HG03460 (cell line): ENCODE measurements at regions not wholly inside any gene's neighbourhood (a gene's known extent, or its start where the extent isn't known, plus 50 kb on each side); places are given as distances from the start of the nearest gene placed in this dataset.

Source experiments
- ATAC-seq: cut with Tn5 transposase; IDR thresholded peaks from one replicate; pipeline ENCODE4 v1.9.1; 2021; ENCODE audit not compliant: unreplicated experiment

DNA sequence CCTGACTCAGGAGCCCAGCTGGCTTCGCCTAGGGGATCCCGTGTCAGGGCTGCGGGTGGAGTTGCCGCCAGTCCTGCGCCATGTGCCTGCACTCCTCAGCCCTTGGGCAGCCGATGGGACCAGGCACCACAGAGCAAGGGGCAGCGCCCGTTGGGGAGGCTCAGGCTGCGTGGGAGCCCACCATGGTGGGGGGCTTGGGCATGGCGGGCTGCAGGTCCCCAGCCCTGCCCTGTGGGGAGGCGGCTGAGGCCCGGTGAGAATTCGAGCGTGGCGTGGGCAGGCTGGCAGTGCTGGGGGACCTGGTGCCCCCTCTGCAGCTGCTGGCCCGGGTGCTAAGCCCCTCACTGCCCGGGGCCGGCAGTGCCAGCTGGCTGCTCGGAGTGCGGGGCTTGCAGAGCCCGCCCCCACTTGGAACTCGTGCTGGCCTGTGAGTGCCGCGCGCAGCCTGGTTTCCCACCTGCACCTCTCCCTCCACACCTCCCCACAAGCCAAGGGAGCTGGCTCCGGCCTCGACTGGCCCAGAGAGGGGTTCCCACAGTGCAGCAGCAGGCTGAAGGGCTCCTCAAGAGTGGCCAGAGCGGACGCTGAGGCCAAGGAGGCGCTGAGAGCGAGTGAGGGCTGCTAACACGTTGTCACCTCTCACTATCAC is 135.1 kb upstream of the SEL1L start:
- ATAC-seq, result no peak

- no peak for ATAC-seq
These were observed 135.7 kb upstream of the SEL1L start for GRCh38 chr14:81669308-81669707.

- ATAC-seq, result no peak
These were observed 140.3 kb upstream of the SEL1L start for GRCh38 chr14:81673930-81674329.

DNA sequence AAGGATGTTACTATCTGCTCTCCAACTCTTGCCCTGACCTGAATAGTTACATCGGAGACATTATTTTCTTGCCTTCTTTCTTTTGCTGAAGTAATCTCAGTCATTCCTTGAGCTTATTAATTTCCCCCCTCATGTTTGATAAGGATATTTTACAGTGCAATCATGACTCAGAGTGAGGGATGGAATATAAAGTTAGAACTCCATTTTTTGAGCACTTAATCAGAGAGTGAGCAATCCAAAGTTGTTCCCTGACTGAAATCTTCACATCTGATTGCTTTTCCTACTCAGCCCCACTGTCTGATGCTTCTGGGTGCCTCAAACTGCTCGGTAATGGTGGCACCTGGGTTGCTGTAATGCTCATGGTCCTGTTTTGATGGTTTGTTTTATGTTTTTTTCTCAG is 142.7 kb upstream of the SEL1L start:
- no peak for ATAC-seq

DNA sequence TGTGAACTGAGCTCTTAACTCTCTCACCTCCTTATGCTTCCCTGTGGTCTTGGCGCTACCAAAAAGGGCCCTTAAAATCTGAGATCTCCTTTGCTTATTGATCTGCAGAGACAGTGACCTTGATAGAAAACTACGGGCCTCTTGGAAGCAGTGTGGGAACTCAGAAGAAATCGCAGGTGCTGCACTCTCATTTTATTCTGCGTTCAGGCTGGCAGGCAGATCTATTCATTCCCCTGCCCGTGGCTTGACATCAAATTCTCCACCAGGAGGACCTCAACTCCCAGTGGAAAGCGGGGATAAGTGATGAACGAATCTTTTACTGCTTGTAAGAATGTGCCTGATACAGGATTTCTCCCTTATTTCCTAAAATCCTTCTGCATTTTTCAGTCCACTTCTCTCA is 143.2 kb upstream of the SEL1L start:
- ATAC-seq, result no peak

- ATAC-seq, result no peak
These were observed 144.1 kb upstream of the SEL1L start for GRCh38 chr14:81677736-81678135.

GRCh38 chr14:81679226-81679625 is 145.6 kb upstream of the SEL1L start:
- ATAC-seq, result no peak

DNA sequence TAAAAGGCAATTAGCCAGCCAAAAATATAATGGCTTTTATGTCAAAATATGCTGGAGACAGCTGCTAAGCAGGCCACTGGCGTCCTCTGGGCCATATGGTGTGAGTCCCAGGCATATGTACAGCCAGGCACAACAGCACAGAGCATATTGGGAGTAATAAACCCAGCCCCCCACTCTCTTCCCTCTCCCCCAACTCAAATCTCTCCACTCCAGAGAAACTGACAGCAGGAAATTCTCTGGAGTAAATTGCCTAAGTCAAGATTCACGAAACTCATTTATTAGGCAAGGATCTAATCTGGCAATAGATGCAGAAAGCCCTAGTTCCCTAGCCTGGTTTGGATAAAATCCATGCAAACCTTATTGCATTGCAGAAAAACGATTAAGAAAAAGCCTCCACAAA is 147.9 kb upstream of the SEL1L start:
- ATAC-seq, result no peak

DNA sequence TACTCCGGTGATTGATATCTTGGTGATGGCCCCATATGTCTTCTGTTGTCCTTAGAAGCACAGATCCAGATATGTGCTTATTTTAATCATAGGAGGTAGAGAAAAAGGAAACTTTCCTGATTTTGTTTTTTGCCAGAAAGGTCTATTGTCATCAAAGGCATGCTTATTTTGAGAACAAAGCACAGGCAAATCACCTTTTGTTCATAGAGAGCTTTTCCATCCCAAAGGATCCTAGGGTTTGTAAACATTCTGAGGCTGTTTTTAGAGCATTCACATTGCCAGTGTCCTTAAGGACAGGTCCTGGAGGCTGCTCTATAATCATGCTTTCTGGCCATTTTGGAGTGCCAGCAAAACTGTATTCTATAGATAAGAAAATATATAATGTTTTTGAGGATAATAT is 148.5 kb upstream of the SEL1L start:
- no peak for ATAC-seq

GRCh38 chr14:81682701-81683100 is 149.0 kb upstream of the SEL1L start:
- no peak for ATAC-seq

- ATAC-seq, result no peak
These were observed 151.0 kb upstream of the SEL1L start for GRCh38 chr14:81684696-81685095.

DNA sequence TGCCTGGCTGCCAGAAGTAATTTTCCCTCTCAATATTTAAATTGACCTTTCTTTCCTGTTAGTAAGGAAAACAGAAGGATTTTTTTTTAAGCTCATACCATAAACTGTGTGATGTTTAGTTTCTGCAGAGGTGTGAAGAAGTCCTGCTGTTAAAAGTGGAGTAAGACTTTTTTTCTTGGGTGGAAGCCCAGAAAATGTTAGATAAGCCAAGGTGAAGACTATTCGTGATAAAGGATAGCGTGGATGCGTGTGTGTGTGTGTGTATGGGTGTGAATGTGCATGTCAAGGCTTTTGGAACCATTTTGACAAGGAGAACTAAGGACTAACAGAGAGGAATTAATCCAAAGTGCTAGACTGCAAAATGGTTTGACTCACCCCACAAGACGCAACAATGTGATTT is 152.9 kb upstream of the SEL1L start:
- no peak for ATAC-seq

DNA sequence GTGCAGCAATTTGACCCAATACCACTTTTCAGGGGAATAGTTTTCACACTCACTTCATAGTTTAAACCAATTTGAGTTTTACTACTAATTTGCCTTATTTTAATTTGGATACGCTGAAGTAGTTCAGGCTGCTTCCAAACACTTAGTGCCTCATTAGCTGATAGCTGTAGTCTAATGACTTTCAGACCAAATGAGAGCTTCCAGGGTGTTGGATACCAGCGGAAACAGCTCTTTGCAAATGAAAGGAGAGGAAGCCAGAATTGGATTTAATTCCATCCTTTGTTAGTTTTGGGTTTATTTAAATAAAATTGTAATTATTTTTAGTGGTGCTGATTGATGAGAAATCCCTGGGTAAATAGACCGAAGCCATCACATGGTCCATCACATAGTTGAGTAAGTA is 158.3 kb upstream of the SEL1L start:
- ATAC-seq, result no peak

DNA sequence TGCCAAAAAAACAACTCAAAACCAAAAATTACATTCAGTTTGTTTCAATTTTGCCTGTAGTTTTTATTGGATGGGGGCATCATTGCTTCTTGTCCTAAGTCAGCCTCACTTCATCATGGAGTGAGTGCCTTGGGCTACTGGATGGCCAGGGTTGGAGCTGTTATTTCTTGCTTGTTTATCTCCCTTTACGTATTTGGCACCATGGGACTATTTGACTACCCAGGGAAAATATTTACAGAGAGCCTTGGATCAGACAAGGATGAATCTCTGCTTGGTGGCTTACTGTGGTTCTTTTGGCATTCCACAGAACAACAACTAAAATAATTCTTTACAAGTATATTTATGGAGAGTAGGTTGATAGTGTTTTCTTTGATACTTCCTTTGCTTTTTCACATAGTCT is 160.8 kb upstream of the SEL1L start:
- ATAC-seq, result no peak

- no peak for ATAC-seq
These were observed 176.0 kb upstream of the SEL1L start for GRCh38 chr14:81709681-81710080.

GRCh38 chr14:81710232-81710845 is 176.7 kb upstream of the SEL1L start:
- no peak for ATAC-seq

DNA sequence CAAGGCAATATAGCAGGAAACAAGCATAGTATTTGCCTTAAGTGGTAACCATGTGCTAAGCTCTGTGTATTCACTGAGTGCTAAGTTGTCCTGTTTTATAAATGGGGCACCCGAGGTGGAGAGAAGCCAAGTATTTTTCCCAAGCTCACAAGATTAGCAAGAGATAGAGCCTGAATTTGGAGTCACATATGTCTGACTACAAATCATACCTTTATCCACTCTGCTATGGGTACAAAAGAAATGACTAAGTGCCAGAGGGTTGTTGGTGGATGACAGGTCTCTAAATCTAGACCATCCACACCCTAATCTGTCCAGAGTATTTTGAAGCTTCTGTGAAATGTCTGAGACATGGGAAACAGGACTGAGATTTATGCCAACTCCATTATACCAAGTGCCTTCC is 182.1 kb upstream of the SEL1L start:
- no peak for ATAC-seq

DNA sequence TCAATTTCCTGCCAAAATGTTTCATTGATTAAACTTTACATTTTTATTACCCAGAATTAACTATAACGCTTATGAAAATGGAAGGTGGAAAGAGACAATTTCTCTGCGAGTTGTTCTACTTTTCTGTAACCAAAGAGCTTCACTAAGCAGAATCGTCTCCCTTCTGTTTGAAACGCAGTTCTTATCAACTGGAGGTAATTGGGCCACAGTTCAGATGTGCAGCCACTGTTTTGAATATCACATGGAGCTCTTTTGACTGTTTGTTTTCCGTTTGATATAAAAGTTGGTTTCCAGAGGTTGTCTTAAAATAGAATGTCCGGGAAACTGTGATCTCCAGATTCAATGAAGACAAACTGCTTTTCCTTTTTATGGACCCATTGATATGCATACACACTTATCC is 183.3 kb upstream of the SEL1L start:
- no peak for ATAC-seq

GRCh38 chr14:81723956-81724355 is 190.3 kb upstream of the SEL1L start:
- no peak for ATAC-seq

GRCh38 chr14:81727218-81727617 is 193.6 kb upstream of the SEL1L start:
- ATAC-seq, result no peak

- no peak for ATAC-seq
These were observed 194.8 kb upstream of the SEL1L start for GRCh38 chr14:81728447-81728846.

GRCh38 chr14:81729622-81730021 is 196.0 kb upstream of the SEL1L start:
- ATAC-seq, result no peak

- no peak for ATAC-seq
These were observed 204.3 kb upstream of the SEL1L start for GRCh38 chr14:81737938-81738337.
